MM.1S (cell line): ENCODE measurements at regions not wholly inside any gene's neighbourhood (a gene's known extent, or its start where the extent isn't known, plus 50 kb on each side); places are given as distances from the start of the nearest gene placed in this dataset.

Source experiments
- DNase-seq: peaks from one replicate; pipeline ENCODE4 v3.0.0-alpha.2; 2015
- H2AFZ ChIP-seq: fragments of 300-600 bp; sonication (generic); 2 replicates; pipeline ENCODE4 v1.6.0; 2016; ENCODE audit warnings: antibody characterized with exemption, low read length
- H3F3A ChIP-seq: fragments of 300-600 bp; sonication (generic); 2 replicates; pipeline ENCODE4 v1.6.1; 2016; ENCODE audit warnings: mild to moderate bottlenecking, antibody characterized with exemption, low read length, moderate library complexity, mixed read lengths; ENCODE audit not compliant: insufficient read depth
- H3K27ac ChIP-seq: fragments of 300-600 bp; sonication (generic); 2 replicates; pipeline ENCODE4 v1.5.1; 2016; ENCODE audit warnings: mild to moderate bottlenecking, low read length
- H3K27me3 ChIP-seq: fragments of 300-600 bp; sonication (generic); replicated peaks from 2 replicates; pipeline ENCODE4 v1.6.0; 2016; ENCODE audit warnings: low read length; ENCODE audit not compliant: insufficient read depth
- H3K36me3 ChIP-seq: fragments of 300-600 bp; sonication (generic); replicated peaks from 2 replicates; pipeline ENCODE4 v1.6.1; 2016; ENCODE audit warnings: mild to moderate bottlenecking, low read length, mixed read lengths; ENCODE audit not compliant: insufficient read depth
- H3K4me1 ChIP-seq: fragments of 300-600 bp; sonication (generic); 2 replicates; pipeline ENCODE4 v1.6.1; 2016; ENCODE audit warnings: low read length, mixed read lengths
- H3K4me2 ChIP-seq: fragments of 300-600 bp; sonication (generic); 2 replicates; pipeline ENCODE4 v1.6.0; 2016; ENCODE audit warnings: low read depth, low read length
- H3K4me3 ChIP-seq: fragments of 300-600 bp; sonication (generic); 2 replicates; pipeline ENCODE4 v1.5.1; 2016; ENCODE audit warnings: low read length, mixed read lengths
- H3K79me2 ChIP-seq: fragments of 300-600 bp; sonication (generic); 2 replicates; pipeline ENCODE4 v1.6.1; 2016; ENCODE audit warnings: mixed run types, low read length, mixed read lengths
- H3K9ac ChIP-seq: fragments of 300-600 bp; sonication (generic); 2 replicates; pipeline ENCODE4 v1.6.1; 2016; ENCODE audit warnings: low read length, mixed read lengths
- H3K9me2 ChIP-seq: fragments of 300-600 bp; sonication (generic); replicated peaks from 2 replicates; pipeline ENCODE4 v1.6.1; 2016; ENCODE audit warnings: mild to moderate bottlenecking, low read length, mixed read lengths; ENCODE audit not compliant: insufficient read depth
- H3K9me3 ChIP-seq: fragments of 300-600 bp; sonication (generic); replicated peaks from 2 replicates; pipeline ENCODE4 v1.6.1; 2016; ENCODE audit warnings: mild to moderate bottlenecking, low read length, mixed read lengths; ENCODE audit not compliant: insufficient read depth
- H4K20me1 ChIP-seq: fragments of 300-600 bp; sonication (generic); 2 replicates; pipeline ENCODE4 v1.6.1; 2016; ENCODE audit warnings: mild to moderate bottlenecking, low read length, moderate library complexity, mixed read lengths; ENCODE audit not compliant: insufficient read depth
- CTCF ChIP-seq: fragments of 300-600 bp; sonication (generic); IDR thresholded peaks from 2 replicates; pipeline ENCODE4 v1.5.1; 2016; ENCODE audit warnings: antibody characterized with exemption, low read length, mixed read lengths
- EZH2 ChIP-seq: fragments of 300-600 bp; sonication (generic); optimal IDR thresholded peaks from 2 replicates; pipeline ENCODE3; 2017; ENCODE audit warnings: low read depth, mild to moderate bottlenecking, antibody characterized with exemption, low read length, mixed read lengths
- EZH2phosphoT487 ChIP-seq: fragments of 300-600 bp; sonication (generic); IDR thresholded peaks from 2 replicates; pipeline ENCODE4 v1.6.1; 2018; ENCODE audit warnings: antibody characterized with exemption, low read length

- Histone ChIP-seq H3K9ac (no peak overlapping the region), H3K9me2 (no peaks in the 10 kb centered on the region)
- no peak for TF ChIP-seq EZH2phosphoT487
- TF ChIP-seq EZH2, result no peak
- no peak for TF ChIP-seq CTCF
These were observed 55.9 kb upstream of the NFE2L3 start for GRCh38 chr7:26096136-26096535.

GRCh38 chr7:26097837-26098668 lies 53.9 kb upstream of the NFE2L3 start:
- no peaks in the 10 kb centered on the region for H3K27me3 ChIP-seq
- no peaks in the 10 kb centered on the region for H3K79me2 ChIP-seq
- H3K9me3 ChIP-seq, result no peaks in the 10 kb centered on the region
- H3K27ac ChIP-seq, result no peak overlapping the region
- TF ChIP-seq EZH2phosphoT487 (no peak), EZH2 (no peak), CTCF (no peak)
- H3F3A ChIP-seq, result no peaks in the 10 kb centered on the region
- H3K4me3 ChIP-seq, result no peak overlapping the region
- H3K4me1 ChIP-seq, result peaks cover 7% of the 10 kb centered on the region; the same call in 1 of the 2 replicates
- no peaks in the 10 kb centered on the region for H3K9me2 ChIP-seq
- H2AFZ ChIP-seq, result no peak overlapping the region
- no peak overlapping the region for H3K9ac ChIP-seq
- no peaks in the 10 kb centered on the region for H3K36me3 ChIP-seq
- no peaks in the 10 kb centered on the region for H4K20me1 ChIP-seq
- no peak for DNase-seq
- H3K4me2 ChIP-seq, result no peak overlapping the region

More at GRCh38 chr7:26096136-26096535, 55.9 kb upstream of the NFE2L3 start:
- no peaks in the 10 kb centered on the region for H4K20me1 ChIP-seq
- H3K4me1 ChIP-seq, result peaks cover 12% of the 10 kb centered on the region
- no peaks in the 10 kb centered on the region for H3F3A ChIP-seq
- no peaks in the 10 kb centered on the region for H3K79me2 ChIP-seq
- H3K27ac ChIP-seq, result no peak overlapping the region
- H3K4me2 ChIP-seq, result no peak overlapping the region
- no peaks in the 10 kb centered on the region for H3K36me3 ChIP-seq
- H3K9me3 ChIP-seq, result no peaks in the 10 kb centered on the region
- H2AFZ ChIP-seq, result no peak overlapping the region
- H3K4me3 ChIP-seq, result no peak overlapping the region
- DNase-seq, result no peak
- no peaks in the 10 kb centered on the region for H3K27me3 ChIP-seq

- Histone ChIP-seq H3K4me1 (peaks cover 7% of the 10 kb centered on the region; the same call in 1 of the 2 replicates), H3K9ac (no peak overlapping the region), H3K27me3 (no peaks in the 10 kb centered on the region), H3K9me2 (no peaks in the 10 kb centered on the region), H4K20me1 (no peaks in the 10 kb centered on the region), H3K4me2 (no peak overlapping the region), H3K36me3 (no peaks in the 10 kb centered on the region), H3F3A (no peaks in the 10 kb centered on the region), H3K9me3 (no peaks in the 10 kb centered on the region), H3K4me3 (no peak overlapping the region), H3K79me2 (no peaks in the 10 kb centered on the region), H3K27ac (no peak overlapping the region), H2AFZ (no peak overlapping the region)
- DNase-seq, result no peak
- TF ChIP-seq EZH2phosphoT487 (no peak), CTCF (no peak), EZH2 (no peak)
These were observed 52.8 kb upstream of the NFE2L3 start for GRCh38 chr7:26099236-26099635.
